ENCODE measurements at regions not wholly inside any gene's neighbourhood (a gene's known extent, or its start where the extent isn't known, plus 50 kb on each side); places are given as distances from the start of the nearest gene placed in this dataset.

DNA sequence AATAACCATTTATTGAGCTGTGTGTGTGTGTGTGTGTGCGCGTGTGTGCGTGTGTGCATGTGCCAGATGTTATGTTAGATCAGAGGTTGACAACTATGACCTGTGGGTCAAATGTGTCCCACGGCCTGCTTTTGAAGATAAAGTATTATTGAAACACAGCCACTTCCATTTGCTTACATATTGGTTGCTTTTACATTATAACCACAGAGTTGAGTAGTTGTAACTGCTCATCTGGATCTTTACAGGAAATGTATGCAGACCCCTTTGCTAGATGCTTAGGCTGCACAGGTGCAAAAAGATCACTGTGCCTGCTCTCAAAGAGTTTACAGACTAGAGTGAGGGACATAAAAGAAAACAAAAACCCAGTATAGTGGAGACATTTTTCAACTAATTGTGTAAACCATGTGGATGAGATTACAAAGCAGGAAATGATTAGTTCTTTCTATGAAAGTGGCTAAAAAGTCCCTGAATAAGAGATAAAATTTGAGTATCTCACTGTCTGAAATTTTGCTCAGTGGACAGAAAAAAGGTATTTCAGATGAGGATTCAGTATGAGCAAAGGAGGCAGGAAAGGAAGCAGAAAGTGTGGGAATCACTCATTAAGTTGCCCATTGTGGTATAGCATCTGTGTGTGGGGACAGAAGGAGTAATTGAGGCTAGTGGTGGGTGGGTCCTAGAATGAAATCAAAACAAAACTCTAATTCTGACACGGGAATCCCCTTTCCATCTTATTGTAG is 188.4 kb downstream of the PAH start:
- no peak for DNase-seq (ENCODE audit: low read depth)

DNA sequence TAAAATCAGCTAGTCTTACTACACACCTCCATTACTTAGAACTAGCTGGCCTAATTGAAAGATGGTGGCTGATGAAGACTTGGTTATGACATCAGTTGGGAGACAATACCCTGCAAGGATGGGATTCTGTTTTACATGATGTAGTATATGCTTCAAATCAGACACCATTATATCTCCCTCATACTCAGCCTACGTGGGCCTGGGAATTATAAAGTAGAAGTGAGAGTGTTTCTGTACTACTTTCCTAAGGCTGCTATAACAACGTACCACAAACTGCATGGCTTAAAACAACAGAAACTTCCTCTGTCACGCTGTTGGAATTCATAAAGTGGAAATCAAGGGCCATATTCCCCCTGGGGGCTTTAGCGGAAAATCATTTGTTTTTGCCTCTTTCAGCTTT is 190.4 kb downstream of the PAH start:
- no peak for DNase-seq (ENCODE audit: low read depth)

DNA sequence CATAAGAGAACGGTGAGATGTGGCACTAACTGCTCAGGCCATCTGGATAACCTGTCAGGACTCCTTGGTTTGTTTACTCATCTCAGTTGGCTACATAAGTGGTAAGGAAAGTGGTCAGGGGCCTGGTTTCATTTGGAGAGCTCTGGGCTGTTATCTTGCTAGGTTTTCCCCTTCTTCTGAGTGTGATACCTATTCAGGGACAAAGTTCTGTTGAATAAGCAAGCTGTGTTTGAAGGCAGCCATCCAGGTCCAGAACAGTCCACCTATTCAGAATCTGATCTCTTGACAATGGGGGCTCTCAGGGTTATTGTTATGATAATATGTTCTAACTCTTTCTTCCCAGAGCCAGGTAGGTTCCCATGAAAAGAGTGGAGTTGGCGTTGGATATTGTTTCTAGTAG is 194.9 kb downstream of the PAH start:
- DNase-seq (ENCODE audit: low read depth): no peak

DNA sequence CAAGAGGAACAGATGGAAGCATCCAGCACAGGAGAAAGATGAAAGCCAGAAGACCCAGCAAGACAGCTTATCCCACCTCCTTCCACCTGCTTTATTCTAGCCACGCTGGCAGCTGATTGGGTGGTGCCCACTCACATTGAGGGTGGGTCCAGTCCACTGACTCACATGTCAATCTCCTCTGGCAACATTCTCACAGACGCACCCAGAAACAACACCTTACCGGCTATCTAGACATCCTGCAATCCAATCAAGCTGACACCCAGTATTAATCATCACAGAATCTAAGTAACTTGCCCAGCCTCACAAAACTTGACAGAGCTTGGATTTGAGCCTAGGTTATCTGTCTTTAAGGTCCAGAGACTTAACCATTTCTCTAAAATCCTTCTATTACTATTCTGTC is 208.9 kb downstream of the PAH start:
- DNase-seq (ENCODE audit: low read depth): no peak

DNA sequence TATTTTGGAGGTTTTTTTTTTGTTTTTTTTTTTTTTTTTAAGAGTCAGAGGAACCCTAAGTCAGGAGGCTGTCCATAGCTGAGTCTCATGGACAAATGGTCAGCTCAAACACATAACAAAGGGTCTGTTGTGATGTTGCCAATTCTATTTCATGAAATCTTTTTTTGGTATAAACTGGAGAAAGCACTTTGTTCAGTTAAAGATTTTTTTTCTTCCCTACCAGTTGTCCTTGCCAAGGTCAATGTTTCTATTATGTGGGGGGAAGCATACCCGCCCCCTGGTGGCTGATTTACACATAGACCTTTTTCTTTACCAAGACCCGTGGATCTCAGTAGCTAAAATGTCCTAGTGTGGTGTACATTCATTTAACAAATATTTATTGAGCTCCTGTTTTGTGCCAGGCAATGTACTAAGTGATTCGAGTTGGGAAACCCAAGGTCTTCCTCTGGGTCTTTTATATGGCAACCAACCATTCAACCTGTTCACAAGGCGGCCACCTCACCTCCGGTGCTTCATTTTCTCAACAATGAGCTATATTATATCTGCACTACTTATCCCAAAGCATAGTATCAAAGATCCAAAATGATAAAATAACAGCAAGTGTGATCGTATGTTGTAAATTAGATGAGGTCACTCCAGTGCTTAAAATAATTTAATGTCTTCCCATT is 214.5 kb downstream of the PAH start:
- DNase-seq (ENCODE audit: low read depth): peak; percentile 35

DNA sequence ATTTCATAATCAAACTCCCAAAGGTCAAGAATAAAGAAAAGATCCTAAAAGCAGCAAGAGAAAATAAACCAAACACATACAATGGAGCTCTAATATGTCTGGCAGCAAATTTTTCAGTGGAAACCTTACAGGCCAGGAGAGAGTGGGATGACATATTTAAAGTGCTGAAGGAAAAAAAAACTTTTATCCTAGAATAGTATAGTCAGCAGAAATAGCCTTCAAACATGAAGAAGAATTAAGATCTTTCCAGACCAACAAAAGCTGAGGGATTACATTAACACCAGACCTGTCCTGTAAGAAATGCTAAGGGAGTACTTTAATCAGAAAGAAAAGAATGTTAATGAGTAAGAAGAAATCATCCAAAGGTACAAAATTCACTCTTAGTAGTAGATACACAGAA is 215.7 kb upstream of the IGF1 start:
- DNase-seq (ENCODE audit: low read depth): no peak

DNA sequence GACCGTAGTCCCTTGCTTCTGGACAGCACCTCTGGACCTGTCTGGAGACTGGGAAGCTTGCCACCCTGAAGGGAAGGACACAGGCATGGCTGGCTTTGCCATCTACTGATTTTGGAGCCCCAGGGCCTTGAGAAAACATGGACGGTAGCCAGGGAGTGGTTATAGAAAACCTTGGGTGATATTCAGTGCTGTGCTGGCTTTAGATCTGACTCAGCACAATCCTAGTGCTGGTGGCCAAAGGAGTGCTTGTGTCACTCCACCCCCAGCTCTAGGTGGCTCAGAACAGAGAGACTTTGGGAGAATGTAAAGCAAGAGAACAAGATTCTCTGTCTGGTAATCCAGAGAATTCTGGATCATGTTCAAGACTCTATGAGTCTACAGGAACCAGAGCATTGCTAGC is 214.5 kb upstream of the IGF1 start:
- no peak for DNase-seq (ENCODE audit: low read depth)

DNA sequence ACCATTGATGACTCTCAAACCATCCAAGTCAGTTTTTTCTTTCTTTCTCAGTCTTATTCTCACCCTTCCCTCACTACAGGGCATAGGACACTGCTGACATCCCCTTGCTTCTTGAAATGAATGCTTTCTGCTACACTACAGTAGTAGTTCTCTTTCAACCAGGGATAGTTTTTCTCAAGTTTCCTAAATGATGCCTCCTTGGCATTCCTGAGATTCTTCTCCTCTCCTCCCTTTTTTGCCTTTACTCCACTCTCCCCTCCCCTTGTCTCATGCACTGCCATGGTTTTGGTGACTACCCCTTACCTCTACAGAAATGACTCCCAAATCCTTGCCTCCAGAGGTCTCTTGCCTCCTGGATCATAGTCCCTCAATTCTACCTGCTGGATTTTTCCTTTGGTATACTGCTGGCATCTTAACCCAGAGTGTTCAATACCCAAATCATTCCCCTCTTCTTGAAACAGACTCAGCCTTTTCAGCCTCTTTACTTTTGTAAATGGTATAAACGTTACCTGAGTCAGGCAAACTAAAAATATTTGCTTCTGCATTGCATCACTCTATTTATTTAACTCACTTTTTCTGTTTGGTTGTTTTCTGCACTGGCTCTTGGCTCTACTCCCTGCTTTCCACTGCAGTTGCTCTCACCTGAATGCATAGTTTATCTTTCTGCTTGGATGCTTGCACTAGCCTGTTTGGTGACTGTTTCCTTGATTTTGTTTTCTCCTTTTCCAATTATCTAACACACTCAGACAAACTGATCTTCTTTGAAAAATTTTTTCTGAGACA is 211.6 kb upstream of the IGF1 start:
- DNase-seq (ENCODE audit: low read depth): no peak

DNA sequence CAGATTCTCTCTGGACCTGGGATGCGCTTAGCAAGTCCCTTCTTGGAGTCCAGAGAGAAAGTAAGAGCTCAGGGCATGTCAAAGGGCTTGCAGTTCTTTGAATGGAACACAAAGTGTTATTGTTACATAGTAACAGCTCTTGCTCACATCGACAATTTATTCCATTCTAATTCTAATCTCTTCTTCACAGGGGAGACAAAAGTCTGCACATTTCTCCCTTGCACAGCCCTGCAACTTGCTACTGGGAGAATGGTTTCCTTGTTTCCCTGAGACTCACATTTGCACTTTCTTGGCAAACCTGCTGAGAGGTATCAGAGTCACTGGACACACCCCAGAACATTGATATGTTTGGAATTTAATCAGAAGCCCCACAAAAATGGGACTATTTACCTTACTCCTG is 209.9 kb upstream of the IGF1 start:
- no peak for DNase-seq (ENCODE audit: low read depth)

DNA sequence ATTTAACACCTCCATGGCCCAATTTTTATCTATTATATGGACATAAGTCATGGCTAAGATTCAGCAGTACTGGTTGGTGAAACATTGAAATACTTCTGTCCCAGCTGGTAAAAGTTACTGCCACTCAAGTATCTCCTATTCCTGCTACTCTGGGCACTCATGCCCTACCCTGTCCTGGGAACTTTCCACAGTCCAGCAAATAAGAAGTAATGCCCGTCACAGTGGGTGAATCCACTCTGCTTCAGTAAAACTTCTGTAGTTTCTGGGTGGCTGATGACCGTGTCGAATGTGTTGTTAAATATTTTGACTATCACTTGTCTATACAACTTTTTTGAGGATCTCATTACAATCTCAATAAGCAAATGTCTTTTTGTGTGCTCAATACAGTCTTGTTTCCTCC is 209.3 kb upstream of the IGF1 start:
- DNase-seq (ENCODE audit: low read depth): no peak

DNA sequence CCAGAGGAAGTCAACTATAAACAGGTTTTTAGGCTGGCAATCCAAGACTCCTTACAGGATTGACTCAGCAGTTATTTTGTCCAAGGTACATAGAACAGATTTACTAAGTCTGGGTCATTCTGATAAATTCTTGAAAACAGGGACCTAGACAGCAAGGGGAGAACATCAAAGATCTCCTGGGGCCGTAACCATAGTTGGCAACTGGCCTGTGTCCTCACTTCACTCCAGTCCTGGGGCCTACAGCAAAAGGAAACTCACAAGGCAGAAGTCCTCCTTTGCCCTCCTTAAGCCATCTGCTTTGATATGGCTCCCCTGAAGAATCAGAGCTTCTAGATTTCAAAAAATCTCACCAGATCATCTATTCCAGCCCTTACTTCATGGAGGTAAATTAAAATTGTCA is 207.2 kb upstream of the IGF1 start:
- DNase-seq (ENCODE audit: low read depth): no peak

DNA sequence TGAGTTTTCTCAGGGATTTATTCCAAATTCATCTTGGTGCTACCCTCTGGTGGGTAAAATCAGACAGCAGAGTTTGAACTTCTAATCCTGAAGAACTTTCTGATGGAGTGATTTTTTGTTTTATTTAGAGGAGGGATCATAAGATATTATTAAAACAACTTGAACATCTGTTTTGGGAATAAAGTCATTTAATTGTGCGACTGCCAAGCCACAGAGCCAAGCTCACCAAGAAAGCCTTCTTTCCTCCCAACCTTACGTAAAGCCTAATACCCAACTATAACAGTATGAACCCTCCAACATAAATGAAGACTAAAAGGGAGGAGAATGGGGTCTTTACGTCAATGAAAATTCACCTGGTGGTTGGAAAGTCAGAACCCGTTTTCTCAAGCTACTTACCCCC is 205.5 kb upstream of the IGF1 start:
- DNase-seq (ENCODE audit: low read depth): no peak

DNA sequence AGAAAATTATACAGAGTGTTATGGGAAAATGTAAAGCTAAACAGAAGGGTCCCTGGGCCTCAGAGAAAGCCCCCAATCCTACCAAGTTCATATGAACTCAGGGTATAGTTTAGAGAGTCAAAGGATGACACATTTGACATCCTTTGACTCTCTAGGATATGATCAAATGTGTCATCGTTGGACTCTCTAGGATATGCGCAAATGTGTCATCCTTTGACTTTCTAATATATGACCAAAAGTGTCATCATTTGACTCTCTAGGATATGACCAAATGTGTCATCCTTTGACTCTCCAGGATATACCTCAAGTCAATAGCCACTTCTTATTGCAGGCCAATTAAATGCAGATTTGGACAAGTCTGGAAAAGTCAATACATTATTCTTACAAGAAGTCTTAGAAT is 204.8 kb upstream of the IGF1 start:
- peak; percentile 15 for DNase-seq (ENCODE audit: low read depth)

DNA sequence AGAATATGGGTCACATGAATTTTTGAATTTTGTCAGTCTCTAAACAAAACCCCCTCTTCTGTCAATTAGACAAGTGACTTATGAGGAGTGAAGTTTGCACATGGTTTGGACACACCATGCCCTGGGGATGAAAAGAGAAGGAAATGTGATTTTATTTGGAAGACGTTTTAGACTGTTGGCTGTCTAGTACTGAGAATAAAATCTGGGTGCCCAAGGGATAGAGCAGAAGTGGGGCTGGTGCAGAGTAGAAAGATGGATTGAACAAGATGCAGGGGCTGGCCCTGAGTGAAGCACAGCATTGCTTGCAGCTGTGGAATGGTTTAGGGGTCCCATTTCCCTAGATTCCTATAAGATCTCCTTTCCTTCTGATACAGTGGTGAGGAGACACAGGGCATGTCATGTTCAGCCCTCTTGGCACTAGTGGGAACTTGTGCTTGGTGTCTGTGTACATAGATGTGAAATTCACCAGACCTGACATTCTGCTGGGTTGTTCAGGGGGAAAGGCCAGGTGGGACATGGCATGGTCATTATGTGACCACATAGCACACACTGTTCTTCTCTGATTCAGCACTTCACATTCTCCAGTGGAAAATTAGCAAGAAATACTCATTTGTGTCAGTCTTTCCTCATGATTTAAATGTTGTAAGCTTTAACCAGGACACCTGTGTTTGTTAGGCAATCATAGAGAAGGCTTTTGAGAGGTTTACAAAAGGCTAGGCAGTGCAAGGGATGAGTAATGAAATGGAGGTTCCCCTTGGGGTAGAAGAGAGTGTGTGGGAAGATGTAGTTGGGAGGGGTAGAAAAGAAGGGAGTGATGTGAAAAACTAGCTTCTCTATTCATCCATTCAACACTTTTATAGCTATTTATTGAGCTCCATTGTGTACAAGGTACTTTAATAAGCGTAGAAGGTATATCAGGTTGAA is 202.3 kb upstream of the IGF1 start:
- no peak for DNase-seq (ENCODE audit: low read depth)

DNA sequence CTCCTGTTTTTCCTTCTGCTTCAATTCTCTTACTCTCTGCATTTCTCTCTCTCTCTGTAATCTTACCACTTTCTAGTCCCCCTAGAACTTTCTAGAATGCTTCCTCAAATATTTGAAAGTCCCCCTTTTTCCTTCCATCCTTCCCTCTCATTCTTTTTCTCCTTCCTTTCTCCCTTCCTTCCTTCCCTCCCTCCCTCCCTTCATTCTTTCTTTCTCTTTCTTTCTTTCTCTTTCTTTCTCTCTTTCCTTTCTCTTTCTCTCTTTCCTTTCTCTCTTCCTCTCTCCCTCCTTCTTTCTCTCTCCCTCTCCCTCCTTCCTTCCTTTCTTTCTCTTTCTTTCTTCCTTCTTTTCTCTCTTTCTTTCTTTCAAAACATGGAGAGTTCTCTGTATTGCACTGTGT is 201.4 kb upstream of the IGF1 start:
- DNase-seq (ENCODE audit: low read depth): no peak

DNA sequence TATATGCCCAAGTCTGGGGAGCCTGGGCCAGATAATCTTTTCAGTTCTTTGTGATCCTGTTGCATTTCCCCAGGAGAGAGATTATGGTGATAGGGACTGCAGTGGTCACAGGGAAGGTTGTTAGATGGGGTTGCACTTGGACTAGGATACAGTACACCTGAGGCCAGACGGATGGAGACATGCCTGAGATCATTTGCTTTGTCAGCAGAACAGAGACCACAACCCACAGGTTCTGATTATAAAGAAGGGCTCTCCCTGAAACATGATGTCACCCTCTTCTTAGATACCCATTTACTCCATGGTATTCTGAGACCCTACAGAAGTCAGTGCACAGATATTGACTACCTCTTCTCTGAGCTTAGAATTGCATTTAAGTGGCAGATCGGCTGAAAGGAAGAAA is 200.9 kb upstream of the IGF1 start:
- no peak for DNase-seq (ENCODE audit: low read depth)

DNA sequence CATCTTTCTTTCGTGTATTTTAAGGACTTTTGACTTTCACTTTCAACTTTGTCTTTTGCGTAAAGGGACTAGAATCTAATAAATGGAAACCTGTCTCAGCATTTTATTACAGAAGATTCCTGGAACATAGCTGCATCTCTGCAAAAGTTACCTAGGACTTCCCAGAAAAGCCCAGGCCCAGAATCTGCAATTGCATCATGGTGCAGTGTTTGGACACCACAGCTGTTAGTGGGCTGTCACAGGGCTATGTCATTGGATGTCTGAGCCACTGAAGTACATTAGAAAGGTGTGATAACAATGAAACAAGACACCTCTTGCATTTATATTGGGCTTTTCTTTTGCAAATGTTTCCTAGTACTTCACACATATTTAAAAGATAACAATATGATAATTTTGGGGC is 199.9 kb upstream of the IGF1 start:
- no peak for DNase-seq (ENCODE audit: low read depth)

DNA sequence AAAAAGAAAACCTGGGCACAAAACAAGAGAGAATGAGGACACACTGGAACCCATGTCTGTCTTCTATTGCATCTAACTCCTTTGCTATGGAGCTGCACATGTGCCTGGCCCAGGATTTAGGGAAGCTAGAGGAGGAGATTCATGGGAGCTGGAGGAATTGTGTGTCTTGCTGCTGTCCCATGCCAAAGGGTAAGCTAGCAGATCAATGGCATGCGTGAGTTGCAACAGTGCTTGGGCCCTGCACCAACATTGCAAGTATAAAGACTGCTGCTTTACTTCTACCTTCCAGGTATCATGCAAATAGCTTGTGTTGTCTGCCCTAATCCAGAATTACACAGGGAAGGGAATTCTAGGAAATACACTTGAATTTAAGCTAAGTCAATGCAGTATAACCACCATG is 196.4 kb upstream of the IGF1 start:
- no peak for DNase-seq (ENCODE audit: low read depth)

DNA sequence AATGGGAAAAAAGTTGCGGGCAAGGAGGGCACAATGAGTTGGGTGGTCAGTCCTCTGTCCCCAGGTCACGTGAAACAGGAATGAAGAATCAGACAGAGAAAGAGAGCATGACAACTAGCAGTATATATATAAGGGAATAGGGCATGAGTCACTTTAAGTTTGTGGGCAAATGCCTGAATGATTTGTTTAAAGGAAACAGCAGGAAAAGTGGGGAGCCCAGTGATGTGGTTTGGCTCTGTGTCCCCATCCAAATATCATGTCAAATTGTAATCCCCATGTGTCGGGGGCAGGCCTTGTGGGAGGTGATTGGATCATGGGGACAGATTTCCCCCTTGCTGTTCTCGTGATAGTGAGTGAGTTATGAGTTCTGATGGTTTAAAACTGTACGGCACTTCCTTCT is 195.3 kb upstream of the IGF1 start:
- DNase-seq (ENCODE audit: low read depth): peak; percentile 71

DNA sequence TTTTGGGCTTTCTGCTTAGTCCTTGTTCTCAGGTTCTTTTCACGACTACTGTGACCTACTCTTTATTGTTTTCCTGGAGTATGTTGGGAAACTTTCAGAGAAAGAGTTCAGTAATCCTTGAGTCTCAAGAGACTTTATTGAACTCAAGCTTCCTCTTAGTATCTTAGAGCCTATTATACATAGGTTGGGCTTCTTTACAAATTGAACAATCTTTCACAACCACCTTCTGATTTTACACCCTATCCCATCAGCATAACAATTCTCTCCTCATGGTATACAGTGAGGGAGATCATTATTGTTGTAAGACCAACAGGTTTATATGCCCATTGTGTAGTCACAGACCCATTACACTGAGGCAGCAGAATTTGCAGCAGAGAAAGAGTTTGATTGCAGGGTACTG is 193.2 kb upstream of the IGF1 start:
- DNase-seq (ENCODE audit: low read depth): no peak

DNA sequence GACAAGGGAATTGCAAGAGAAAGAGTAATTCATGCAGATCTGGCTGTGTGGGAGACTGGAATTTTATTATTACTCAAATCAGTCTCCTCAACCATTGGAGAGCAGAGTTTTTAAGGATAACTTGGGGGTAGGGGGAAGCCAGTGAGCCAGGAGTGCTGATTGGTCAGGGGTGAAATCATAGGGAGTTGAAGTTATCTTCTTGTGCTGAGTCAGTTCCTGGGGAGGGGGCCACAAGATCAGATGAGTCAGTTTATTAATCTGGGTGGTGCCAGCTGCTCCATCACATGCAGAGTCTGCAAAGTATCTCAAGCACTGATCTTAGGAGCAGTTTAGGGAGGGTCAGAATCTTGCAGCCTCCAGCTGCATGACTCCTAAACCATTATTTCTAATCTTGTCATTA is 191.8 kb upstream of the IGF1 start:
- DNase-seq (ENCODE audit: low read depth): peak; percentile 79

DNA sequence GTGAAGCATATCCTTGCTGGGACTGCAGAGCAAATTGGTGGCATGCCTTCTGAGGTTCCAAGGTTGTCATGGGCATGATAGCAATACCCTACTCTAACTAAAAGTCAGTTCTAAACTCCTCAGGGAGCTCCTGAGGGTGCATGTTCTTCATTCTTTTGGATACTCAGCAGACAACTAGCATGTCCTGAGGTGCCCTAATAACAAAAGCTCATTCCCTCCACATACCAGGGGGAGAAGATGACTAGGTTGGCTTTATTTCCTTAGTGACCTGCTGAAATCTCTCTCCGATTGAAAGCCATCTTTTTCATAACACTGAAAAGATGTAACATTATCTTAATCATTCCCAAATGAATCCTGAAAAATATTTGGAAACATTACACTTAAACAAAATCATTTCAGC is 188.7 kb upstream of the IGF1 start:
- DNase-seq (ENCODE audit: low read depth): no peak
